ENCODE measurements at regions not wholly inside any gene's neighbourhood (a gene's known extent, or its start where the extent isn't known, plus 50 kb on each side); places are given as distances from the start of the nearest gene placed in this dataset.

- ChIA-PET POLR2A (no interaction called here), CTCF (no interaction called here)
- DNase-seq (ENCODE audit: low read depth, low spot score) (no peak), FAIRE-seq (no peak)
- Histone ChIP-seq H3K4me3 (replicated peaks in 1 of 3; ENCODE audit: insufficient read depth in 1 of 3, low read depth in 1 of 3, low read length in 3 of 3) (no peak overlapping the region), H2AFZ (ENCODE audit: low read depth, low read length) (no peak overlapping the region), H3K4me1 (ENCODE audit: control insufficient read depth, extremely low read depth, insufficient read depth, low read length) (no peaks in the 10 kb centered on the region), H3K9me1 (replicated peaks; ENCODE audit: control insufficient read depth, extremely low read depth, insufficient read depth, low read length) (no peaks in the 10 kb centered on the region), H3K4me2 (ENCODE audit: insufficient read depth, low read length) (no peak overlapping the region), H3K27ac (ENCODE audit: insufficient read depth, low read depth, low read length) (no peak overlapping the region), H4K20me1 (replicated peaks; ENCODE audit: control insufficient read depth, extremely low read depth, insufficient read depth, low read length) (no peaks in the 10 kb centered on the region), H3K9ac (replicated peaks; ENCODE audit: extremely low read depth, insufficient read depth, low read length) (no peak overlapping the region), H3K9me3 (replicated peaks; ENCODE audit: control insufficient read depth, insufficient read depth, low read length) (no peaks in the 10 kb centered on the region), H3K27me3 (ENCODE audit: control insufficient read depth in 2 of 2, insufficient read depth in 2 of 2, low read length in 2 of 2) (no peaks in the 10 kb centered on the region), H3K36me3 (ENCODE audit: control insufficient read depth in 2 of 2, extremely low read depth in 1 of 2, insufficient read depth in 2 of 2, low read length in 2 of 2) (no peaks in the 10 kb centered on the region), H3K79me2 (ENCODE audit: control insufficient read depth, insufficient read depth, low read length) (no peaks in the 10 kb centered on the region)
- TF ChIP-seq, protein P1, sequence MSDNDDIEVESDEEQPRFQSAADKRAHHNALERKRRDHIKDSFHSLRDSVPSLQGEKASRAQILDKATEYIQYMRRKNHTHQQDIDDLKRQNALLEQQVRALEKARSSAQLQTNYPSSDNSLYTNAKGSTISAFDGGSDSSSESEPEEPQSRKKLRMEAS (IDR thresholded peaks at IDR 0.05; ENCODE audit: insufficient read depth, insufficient read length) = no peak
- intact Hi-C loops (cut with micrococcal nuclease) = no loop called here
- dilution Hi-C loops (cut with MboI; ENCODE audit: extremely low pct_ligation_motif_present, low sequenced_read_pairs) = no loop called here
- no TSS peak for BruUV-seq (replicated peaks)
These were observed 243.6 kb downstream of the OSR1 start for GRCh38 chr2:19114754-19115231.

DNA sequence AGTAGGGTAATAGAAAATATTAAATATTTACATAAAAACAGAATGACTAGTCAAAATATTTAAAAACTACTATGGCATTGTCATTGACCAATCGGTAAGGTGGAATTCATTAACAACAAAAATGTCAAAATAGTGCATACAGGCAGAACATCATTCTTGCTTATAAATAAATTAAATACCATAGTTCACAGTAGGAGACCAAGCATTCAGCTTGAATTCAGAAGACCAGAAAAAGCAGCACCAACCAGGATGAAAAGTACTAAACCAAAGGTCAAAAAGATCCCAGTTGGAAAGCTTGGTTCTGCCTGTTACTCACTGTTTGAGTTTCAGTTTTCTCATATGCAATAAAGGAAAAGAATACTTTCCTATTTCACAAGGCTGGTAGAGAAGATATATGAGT lies 244.3 kb downstream of the OSR1 start:
- POLR2A ChIA-PET = no interaction called here

More for the DNA sequence above, 244.3 kb downstream of the OSR1 start:
- Histone ChIP-seq H3K4me1 (ENCODE audit: control insufficient read depth, extremely low read depth, insufficient read depth, low read length) (no peaks in the 10 kb centered on the region), H3K27me3 (ENCODE audit: control insufficient read depth in 2 of 2, insufficient read depth in 2 of 2, low read length in 2 of 2) (no peaks in the 10 kb centered on the region), H3K36me3 (ENCODE audit: control insufficient read depth in 2 of 2, extremely low read depth in 1 of 2, insufficient read depth in 2 of 2, low read length in 2 of 2) (no peaks in the 10 kb centered on the region), H2AFZ (ENCODE audit: low read depth, low read length) (no peak overlapping the region), H3K9me3 (replicated peaks; ENCODE audit: control insufficient read depth, insufficient read depth, low read length) (no peaks in the 10 kb centered on the region), H3K9ac (replicated peaks; ENCODE audit: extremely low read depth, insufficient read depth, low read length) (no peak overlapping the region), H3K9me1 (replicated peaks; ENCODE audit: control insufficient read depth, extremely low read depth, insufficient read depth, low read length) (no peaks in the 10 kb centered on the region), H4K20me1 (replicated peaks; ENCODE audit: control insufficient read depth, extremely low read depth, insufficient read depth, low read length) (no peaks in the 10 kb centered on the region), H3K79me2 (ENCODE audit: control insufficient read depth, insufficient read depth, low read length) (no peaks in the 10 kb centered on the region), H3K4me2 (ENCODE audit: insufficient read depth, low read length) (no peak overlapping the region), H3K4me3 (replicated peaks in 1 of 3; ENCODE audit: insufficient read depth in 1 of 3, low read depth in 1 of 3, low read length in 3 of 3) (no peak overlapping the region), H3K27ac (ENCODE audit: insufficient read depth, low read depth, low read length) (no peak overlapping the region)
- intact Hi-C loops (cut with micrococcal nuclease) = no loop called here
- dilution Hi-C loops (cut with MboI; ENCODE audit: extremely low pct_ligation_motif_present, low sequenced_read_pairs) = no loop called here
- CTCF ChIA-PET = no interaction called here
- TF ChIP-seq, protein P1 (IDR thresholded peaks at IDR 0.05; ENCODE audit: insufficient read depth, insufficient read length) = no peak
- TF ChIP-seq MYC (IDR thresholded peaks at IDR 0.05; ENCODE audit: low read depth, low read length) (no peak), POLR2A (IDR thresholded peaks at IDR 0.05; ENCODE audit: low read depth, low read length) (no peak), GATA2 (IDR thresholded peaks at IDR 0.05; ENCODE audit: insufficient read depth, insufficient read length, low read depth, low read length) (no peak), FOS (IDR thresholded peaks at IDR 0.05; ENCODE audit: borderline replicate concordance, insufficient read depth, low read length) (no peak), CTCF (IDR thresholded peaks at IDR 0.05; ENCODE audit: extremely low read depth in 1 of 2, insufficient read depth in 1 of 2, low read depth in 1 of 2, low read length in 2 of 2) (no peak), JUN (IDR thresholded peaks at IDR 0.05; ENCODE audit: borderline replicate concordance, insufficient read depth, insufficient read length, low read depth) (no peak), POLR2AphosphoS5 (IDR thresholded peaks at IDR 0.05; ENCODE audit: insufficient read depth, low read depth, low read length) (no peak), EZH2 (IDR thresholded peaks at IDR 0.05; ENCODE audit: borderline replicate concordance, low read depth, low read length, severe bottlenecking) (no peak)
- FAIRE-seq (no peak), DNase-seq (ENCODE audit: low read depth, low spot score) (no peak)
- BruUV-seq (replicated peaks) = no TSS peak

Measured in endothelial cell of umbilical vein (primary cell).